GM12878 (cell line): ENCODE measurements at regions not wholly inside any gene's neighbourhood (a gene's known extent, or its start where the extent isn't known, plus 50 kb on each side); places are given as distances from the start of the nearest gene placed in this dataset.

ENCODE experiments used
- ATAC-seq: fragments of 200-7000 bp; cut with Tn5 transposase; 3 replicates; pipeline ENCODE4 v1.9.1; 2020; ENCODE audit warnings: mild to moderate bottlenecking, moderate library complexity
- BruUV-seq: library from RNA; stranded (reverse); fragments of 400-500 nt; replicated peaks from 2 replicates; lab custom pipeline; 2021; lab: Mats Ljungman, UMichigan
- CTCF ChIA-PET: fragments of 300-600 bp; sonication (Branson Sonifier 250); formaldehyde crosslinking; extraction: SDS; loops from one replicate; lab custom pipeline; 2021; ENCODE audit warnings: inconsistent platforms; lab: Yijun Ruan, JAX
- POLR2A ChIA-PET: fragments of 350-600 bp; formaldehyde crosslinking; extraction: SDS; loops from one replicate; lab custom pipeline; 2021; ENCODE audit warnings: inconsistent platforms; lab: Charles Lee
- RAD21 ChIA-PET: fragments of 300-600 bp; sonication (Branson Sonifier 250); formaldehyde crosslinking; loops from one replicate; lab custom pipeline; 2023; ENCODE audit warnings: antibody characterized with exemption; ENCODE audit not compliant: unreplicated experiment; lab: Charles Lee
- SMC1A ChIA-PET: fragments of 300-600 bp; sonication (Branson Sonifier 250); formaldehyde crosslinking; loops from one replicate; lab custom pipeline; 2023; ENCODE audit not compliant: unreplicated experiment, uncharacterized antibody; lab: Charles Lee
- DNase-seq: peaks from one replicate; pipeline ENCODE4 v3.0.0-alpha.2; 2011; ENCODE audit warnings: low read depth, low spot score
- FAIRE-seq: peaks from 3 replicates; lab custom pipeline; 2011; peaks lifted over from hg19 to GRCh38; lab: Jason Lieb, UNC
- H2AFZ ChIP-seq: 2 replicates; pipeline ENCODE4 v1.6.0; 2011; ENCODE audit warnings: low read depth, low read length, control low read depth; ENCODE audit not compliant: control insufficient read depth
- H3K27ac ChIP-seq: 2 replicates; pipeline ENCODE4 v1.5.1; 2011; ENCODE audit warnings: control low read depth; ENCODE audit not compliant: control insufficient read depth, insufficient read depth
- H3K27me3 ChIP-seq, 2 experiments: replicated peaks in 1 of 2; 2 replicates each; pipeline versions ENCODE4 v1.6.0 to v1.6.1; 2011; ENCODE audit warnings: low read length in 1 of 2; ENCODE audit not compliant: control insufficient read depth in 2 of 2, insufficient read depth in 2 of 2
- H3K36me3 ChIP-seq, 2 experiments: 2 replicates each; pipeline ENCODE4 v1.5.1; 2011; ENCODE audit warnings: low read length in 1 of 2; ENCODE audit not compliant: control insufficient read depth in 2 of 2, insufficient read depth in 2 of 2
- H3K4me1 ChIP-seq: 2 replicates; pipeline ENCODE4 v1.6.1; 2011; ENCODE audit warnings: mild to moderate bottlenecking, low read length, moderate library complexity, mixed read lengths; ENCODE audit not compliant: control insufficient read depth, insufficient read depth
- H3K4me2 ChIP-seq: 2 replicates; pipeline ENCODE4 v1.6.0; 2011; ENCODE audit warnings: control low read depth; ENCODE audit not compliant: control insufficient read depth, insufficient read depth
- H3K4me3 ChIP-seq: fragments of 200-600 bp; sonication (generic); 2 replicates; pipeline ENCODE4 v1.5.1; 2016
- H3K79me2 ChIP-seq: 2 replicates; pipeline ENCODE4 v1.6.0; 2011; ENCODE audit warnings: low read length; ENCODE audit not compliant: control insufficient read depth, insufficient read depth
- H3K9ac ChIP-seq: 2 replicates; pipeline ENCODE4 v1.8.0; 2011; ENCODE audit warnings: low read length, control low read depth, mixed read lengths; ENCODE audit not compliant: control insufficient read depth, insufficient read depth
- H3K9me3 ChIP-seq: replicated peaks from 3 replicates; pipeline ENCODE4 v1.5.1; 2011; ENCODE audit warnings: mild to moderate bottlenecking, low read length; ENCODE audit not compliant: control insufficient read depth, insufficient read depth
- H4K20me1 ChIP-seq: 2 replicates; pipeline ENCODE4 v1.6.0; 2011; ENCODE audit not compliant: control insufficient read depth, insufficient read depth
- CHD2 ChIP-seq: IDR thresholded peaks from 2 replicates; pipeline ENCODE4 v1.6.1; 2011; ENCODE audit warnings: low read depth, low read length, improper control_type of control experiment, borderline replicate concordance
- ESRRA ChIP-seq: IDR thresholded peaks from 2 replicates; pipeline ENCODE4 v1.6.1; 2012; ENCODE audit warnings: mild to moderate bottlenecking, low read length, improper control_type of control experiment
- GABPA ChIP-seq: IDR thresholded peaks from 2 replicates; pipeline ENCODE4 v1.6.1; 2014; ENCODE audit warnings: antibody characterized with exemption, low read depth, mild to moderate bottlenecking, inconsistent platforms
- GATAD2B ChIP-seq: fragments of 450-650 bp; conservative IDR thresholded peaks from 2 replicates; pipeline ENCODE4 v1.6.1; 2017; ENCODE audit warnings: low read depth, mild to moderate bottlenecking, moderate library complexity
- HCFC1 ChIP-seq: fragments of 150-350 bp; IDR thresholded peaks from 2 replicates; pipeline ENCODE4 v1.6.1; 2014; ENCODE audit warnings: low read length
- KDM1A ChIP-seq: fragments of 200-600 bp; sonication (generic); IDR thresholded peaks from 2 replicates; pipeline ENCODE4 v1.6.1; 2016; ENCODE audit warnings: borderline replicate concordance
- NFYA ChIP-seq: IDR thresholded peaks from 2 replicates; pipeline ENCODE4 v1.6.1; 2011; ENCODE audit warnings: low read depth, mild to moderate bottlenecking, low read length, improper control_type of control experiment, borderline replicate concordance
- ZBTB40 ChIP-seq: fragments of 450-650 bp; IDR thresholded peaks from 2 replicates; pipeline ENCODE4 v1.6.1; 2016; ENCODE audit warnings: mild to moderate bottlenecking, moderate library complexity, borderline replicate concordance
- ZNF24 ChIP-seq: fragments of 450-650 bp; IDR thresholded peaks from 2 replicates; pipeline ENCODE4 v1.6.1; 2017; ENCODE audit warnings: antibody characterized with exemption, mild to moderate bottlenecking
- ZNF274 ChIP-seq: IDR thresholded peaks from one replicate; pipeline ENCODE4 v1.8.0; 2011; ENCODE audit not compliant: insufficient read length, insufficient read depth
- ZNF622 ChIP-seq: fragments of 450-650 bp; IDR thresholded peaks from 2 replicates; pipeline ENCODE4 v1.6.1; 2017; ENCODE audit warnings: mild to moderate bottlenecking, inconsistent platforms
- ZSCAN29 ChIP-seq: fragments of 450-650 bp; IDR thresholded peaks from 2 replicates; pipeline ENCODE4 v1.6.1; 2017; ENCODE audit warnings: mild to moderate bottlenecking, moderate library complexity
- WGBS: methylation state at CpG from one replicate; pipeline ENCODE4 v1.1.6; 2016; ENCODE audit warnings: low lambda C conversion rate; ENCODE audit not compliant: insufficient replicate concordance, insufficient coverage; ENCODE audit errors: missing lambda C conversion rate; 5-methylcytosine and 5-hydroxymethylcytosine counted together
- in situ Hi-C: fragments of 300-500 bp; cut with MboI; formaldehyde crosslinking; loops from 9 replicates; pipeline ENCODE4 v1.14.3; 2018; ENCODE audit warnings: mixed read lengths
- intact Hi-C: fragments of 100-400 bp; cut with micrococcal nuclease; formaldehyde crosslinking; loops from one replicate; pipeline ENCODE4 v1.14.2; 2022; ENCODE audit not compliant: unreplicated experiment
- TF ChIP-seq, protein P1 (sequence below): fragments of 150-350 bp; IDR thresholded peaks from 2 replicates; pipeline ENCODE4 v1.6.1; 2016; ENCODE audit warnings: low read depth, low read length
- TF ChIP-seq, protein P2 (sequence below): fragments of 450-650 bp; IDR thresholded peaks from 2 replicates; pipeline ENCODE4 v1.6.1; 2017; ENCODE audit warnings: antibody characterized with exemption, mild to moderate bottlenecking, moderate library complexity
- TF ChIP-seq, protein P3 (sequence below): fragments of 450-650 bp; IDR thresholded peaks from 2 replicates; pipeline ENCODE4 v1.6.1; 2016; ENCODE audit warnings: mild to moderate bottlenecking

DNA sequence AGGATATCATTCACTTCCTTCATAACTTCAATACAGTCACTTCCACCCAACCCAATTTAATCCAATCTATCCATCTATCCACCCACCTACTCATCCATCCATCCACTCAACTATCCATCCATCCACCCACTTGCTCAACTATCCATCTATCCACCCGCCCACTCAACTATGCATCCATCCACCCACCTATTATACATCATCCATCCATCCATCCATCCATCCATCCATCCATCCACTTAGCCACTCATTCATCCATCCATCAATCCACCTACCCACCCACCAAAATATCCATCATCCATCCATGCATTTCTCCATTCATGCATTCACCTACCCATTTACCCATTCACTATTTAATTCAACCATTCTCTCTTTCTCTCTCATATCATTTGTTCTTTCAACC is 179.5 kb downstream of the HAPSTR1 start:
- H3K9me3 ChIP-seq, result no peaks in the 10 kb centered on the region
- ATAC-seq (no peak), FAIRE-seq (no peak), DNase-seq (no peak)
- ChIA-PET POLR2A (no interaction called here), SMC1A (interaction anchor here (0.8 to 0.9 kb wide), 2 partner anchors 9 to 11 kb away, joined by 3 read pairs; no protein-coding TSS in a partner anchor), RAD21 (no interaction called here), CTCF (no interaction called here)
- 0% methylated on average over 1 of the region's 1 CpG for WGBS
- no peaks in the 10 kb centered on the region for H4K20me1 ChIP-seq
- no peaks in the 10 kb centered on the region for H3K4me1 ChIP-seq
- in situ Hi-C loops (no loop called here), intact Hi-C loops (no loop called here)
- H3K79me2 ChIP-seq, result no peaks in the 10 kb centered on the region
- H3K36me3 ChIP-seq, result no peaks in the 10 kb centered on the region
- no peak overlapping the region for H2AFZ ChIP-seq
- no peaks in the 10 kb centered on the region; a peak in 1 of 4 replicates for H3K27me3 ChIP-seq
- no peak overlapping the region for H3K27ac ChIP-seq
- H3K4me2 ChIP-seq, result no peak overlapping the region
- H3K4me3 ChIP-seq, result no peak overlapping the region
- no TSS peak for BruUV-seq
- H3K9ac ChIP-seq, result no peak overlapping the region
- TF ChIP-seq ZNF622 (no peak), ZNF274 (no peak), NFYA (no peak), KDM1A (no peak), ZBTB40 (no peak), ESRRA (no peak), HCFC1 (no peak), CHD2 (no peak), ZSCAN29 (no peak), ZNF24 (no peak), GATAD2B (no peak), GABPA (no peak)
- TF ChIP-seq, protein P1, sequence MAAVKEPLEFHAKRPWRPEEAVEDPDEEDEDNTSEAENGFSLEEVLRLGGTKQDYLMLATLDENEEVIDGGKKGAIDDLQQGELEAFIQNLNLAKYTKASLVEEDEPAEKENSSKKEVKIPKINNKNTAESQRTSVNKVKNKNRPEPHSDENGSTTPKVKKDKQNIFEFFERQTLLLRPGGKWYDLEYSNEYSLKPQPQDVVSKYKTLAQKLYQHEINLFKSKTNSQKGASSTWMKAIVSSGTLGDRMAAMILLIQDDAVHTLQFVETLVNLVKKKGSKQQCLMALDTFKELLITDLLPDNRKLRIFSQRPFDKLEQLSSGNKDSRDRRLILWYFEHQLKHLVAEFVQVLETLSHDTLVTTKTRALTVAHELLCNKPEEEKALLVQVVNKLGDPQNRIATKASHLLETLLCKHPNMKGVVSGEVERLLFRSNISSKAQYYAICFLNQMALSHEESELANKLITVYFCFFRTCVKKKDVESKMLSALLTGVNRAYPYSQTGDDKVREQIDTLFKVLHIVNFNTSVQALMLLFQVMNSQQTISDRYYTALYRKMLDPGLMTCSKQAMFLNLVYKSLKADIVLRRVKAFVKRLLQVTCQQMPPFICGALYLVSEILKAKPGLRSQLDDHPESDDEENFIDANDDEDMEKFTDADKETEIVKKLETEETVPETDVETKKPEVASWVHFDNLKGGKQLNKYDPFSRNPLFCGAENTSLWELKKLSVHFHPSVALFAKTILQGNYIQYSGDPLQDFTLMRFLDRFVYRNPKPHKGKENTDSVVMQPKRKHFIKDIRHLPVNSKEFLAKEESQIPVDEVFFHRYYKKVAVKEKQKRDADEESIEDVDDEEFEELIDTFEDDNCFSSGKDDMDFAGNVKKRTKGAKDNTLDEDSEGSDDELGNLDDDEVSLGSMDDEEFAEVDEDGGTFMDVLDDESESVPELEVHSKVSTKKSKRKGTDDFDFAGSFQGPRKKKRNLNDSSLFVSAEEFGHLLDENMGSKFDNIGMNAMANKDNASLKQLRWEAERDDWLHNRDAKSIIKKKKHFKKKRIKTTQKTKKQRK, result no peak
- TF ChIP-seq, protein P2, sequence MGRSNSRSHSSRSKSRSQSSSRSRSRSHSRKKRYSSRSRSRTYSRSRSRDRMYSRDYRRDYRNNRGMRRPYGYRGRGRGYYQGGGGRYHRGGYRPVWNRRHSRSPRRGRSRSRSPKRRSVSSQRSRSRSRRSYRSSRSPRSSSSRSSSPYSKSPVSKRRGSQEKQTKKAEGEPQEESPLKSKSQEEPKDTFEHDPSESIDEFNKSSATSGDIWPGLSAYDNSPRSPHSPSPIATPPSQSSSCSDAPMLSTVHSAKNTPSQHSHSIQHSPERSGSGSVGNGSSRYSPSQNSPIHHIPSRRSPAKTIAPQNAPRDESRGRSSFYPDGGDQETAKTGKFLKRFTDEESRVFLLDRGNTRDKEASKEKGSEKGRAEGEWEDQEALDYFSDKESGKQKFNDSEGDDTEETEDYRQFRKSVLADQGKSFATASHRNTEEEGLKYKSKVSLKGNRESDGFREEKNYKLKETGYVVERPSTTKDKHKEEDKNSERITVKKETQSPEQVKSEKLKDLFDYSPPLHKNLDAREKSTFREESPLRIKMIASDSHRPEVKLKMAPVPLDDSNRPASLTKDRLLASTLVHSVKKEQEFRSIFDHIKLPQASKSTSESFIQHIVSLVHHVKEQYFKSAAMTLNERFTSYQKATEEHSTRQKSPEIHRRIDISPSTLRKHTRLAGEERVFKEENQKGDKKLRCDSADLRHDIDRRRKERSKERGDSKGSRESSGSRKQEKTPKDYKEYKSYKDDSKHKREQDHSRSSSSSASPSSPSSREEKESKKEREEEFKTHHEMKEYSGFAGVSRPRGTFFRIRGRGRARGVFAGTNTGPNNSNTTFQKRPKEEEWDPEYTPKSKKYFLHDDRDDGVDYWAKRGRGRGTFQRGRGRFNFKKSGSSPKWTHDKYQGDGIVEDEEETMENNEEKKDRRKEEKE, result no peak
- TF ChIP-seq, protein P3, sequence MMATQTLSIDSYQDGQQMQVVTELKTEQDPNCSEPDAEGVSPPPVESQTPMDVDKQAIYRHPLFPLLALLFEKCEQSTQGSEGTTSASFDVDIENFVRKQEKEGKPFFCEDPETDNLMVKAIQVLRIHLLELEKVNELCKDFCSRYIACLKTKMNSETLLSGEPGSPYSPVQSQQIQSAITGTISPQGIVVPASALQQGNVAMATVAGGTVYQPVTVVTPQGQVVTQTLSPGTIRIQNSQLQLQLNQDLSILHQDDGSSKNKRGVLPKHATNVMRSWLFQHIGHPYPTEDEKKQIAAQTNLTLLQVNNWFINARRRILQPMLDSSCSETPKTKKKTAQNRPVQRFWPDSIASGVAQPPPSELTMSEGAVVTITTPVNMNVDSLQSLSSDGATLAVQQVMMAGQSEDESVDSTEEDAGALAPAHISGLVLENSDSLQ, result no peak
